Peyer's patch (tissue), 4 donors: ENCODE measurements at regions not wholly inside any gene's neighbourhood (a gene's known extent, or its start where the extent isn't known, plus 50 kb on each side); places are given as distances from the start of the nearest gene placed in this dataset.

ENCODE experiments used
- DNase-seq, 3 donors: peaks; one replicate each; pipeline ENCODE4 v3.0.0-alpha.2; 2017 to 2019
- H3K27ac ChIP-seq, 4 donors: fragments of 200-600 bp; sonication (generic); one replicate each; pipeline ENCODE4 v1.5.1; 2016 to 2019
- H3K27me3 ChIP-seq, 2 donors: fragments of 200-600 bp; sonication (generic); one replicate each; pipeline ENCODE4 v1.5.1; 2019
- H3K36me3 ChIP-seq, 3 donors: fragments of 200-600 bp; sonication (generic); one replicate each; pipeline ENCODE4 v1.5.1; 2016 to 2019
- H3K4me1 ChIP-seq, 4 donors: fragments of 200-600 bp; sonication (generic); one replicate each; pipeline ENCODE4 v1.5.1; 2016 to 2019
- H3K4me3 ChIP-seq, 4 donors: fragments of 200-600 bp; sonication (generic); 1 replicate in 3 of 4; 2 replicates in 1 of 4; pipeline ENCODE4 v1.5.1; 2016 to 2019; ENCODE audit warnings: mild to moderate bottlenecking in 1 of 4
- H3K9me3 ChIP-seq, 4 donors: fragments of 200-600 bp; sonication (generic); one replicate each; pipeline ENCODE4 v1.5.1; 2016 to 2019; ENCODE audit warnings: mild to moderate bottlenecking in 1 of 4
- CTCF ChIP-seq, 6 experiments: fragments of 450-650 bp in 4 of 6; fragments of 200-600 bp in 2 of 6; sonication (generic) in 1 of 6; IDR thresholded peaks; one replicate each; pipeline ENCODE4 v1.5.1; 2017 to 2019; ENCODE audit warnings: antibody characterized with exemption in 6 of 6, mild to moderate bottlenecking in 3 of 6, moderate library complexity in 1 of 6
- POLR2A ChIP-seq, 2 donors: fragments of 450-650 bp; IDR thresholded peaks; one replicate each; pipeline ENCODE4 v1.5.1; 2017; ENCODE audit warnings: antibody characterized with exemption in 2 of 2, mild to moderate bottlenecking in 2 of 2, moderate library complexity in 2 of 2

GRCh38 chr7:116417593-116418345 lies 81.8 kb upstream of the CAV2 start:
- Histone ChIP-seq H3K9me3 (no peaks in the 10 kb centered on the region), H3K4me1 (no peaks in the 10 kb centered on the region), H3K27ac (no peak overlapping the region), H3K4me3 (no peak overlapping the region), H3K36me3 (no peaks in the 10 kb centered on the region), H3K27me3 (no peaks in the 10 kb centered on the region)
- no peak for TF ChIP-seq POLR2A (IDR thresholded peaks at IDR 0.05)
- no peak for TF ChIP-seq CTCF (IDR thresholded peaks at IDR 0.05)
- DNase-seq = no peak

- Histone ChIP-seq H3K27ac (no peak overlapping the region), H3K4me3 (no peak overlapping the region), H3K4me1 (no peaks in the 10 kb centered on the region), H3K9me3 (no peaks in the 10 kb centered on the region), H3K27me3 (no peaks in the 10 kb centered on the region), H3K36me3 (no peaks in the 10 kb centered on the region)
- DNase-seq = no peak
- no peak for TF ChIP-seq CTCF (IDR thresholded peaks at IDR 0.05)
- TF ChIP-seq POLR2A (IDR thresholded peaks at IDR 0.05) = no peak
Observed at GRCh38 chr7:116418524-116418923, 81.0 kb upstream of the CAV2 start.

GRCh38 chr7:116420003-116420402 lies 79.5 kb upstream of the CAV2 start:
- H3K4me3 ChIP-seq = no peak overlapping the region
- TF ChIP-seq CTCF (IDR thresholded peaks at IDR 0.05) (no peak), POLR2A (IDR thresholded peaks at IDR 0.05) (no peak)
- H3K36me3 ChIP-seq = no peaks in the 10 kb centered on the region
- H3K9me3 ChIP-seq = no peaks in the 10 kb centered on the region
- H3K27me3 ChIP-seq = no peaks in the 10 kb centered on the region
- H3K4me1 ChIP-seq = no peaks in the 10 kb centered on the region
- H3K27ac ChIP-seq = no peak overlapping the region
- DNase-seq = no peak

GRCh38 chr7:116421298-116421697 lies 78.2 kb upstream of the CAV2 start:
- Histone ChIP-seq H3K4me1 (no peaks in the 10 kb centered on the region), H3K9me3 (no peaks in the 10 kb centered on the region), H3K4me3 (no peak overlapping the region), H3K27me3 (no peaks in the 10 kb centered on the region), H3K36me3 (no peaks in the 10 kb centered on the region), H3K27ac (no peak overlapping the region)
- no peak for DNase-seq
- TF ChIP-seq CTCF (IDR thresholded peaks at IDR 0.05) (no peak), POLR2A (IDR thresholded peaks at IDR 0.05) (no peak)

GRCh38 chr7:116422683-116423082 lies 76.9 kb upstream of the CAV2 start:
- no peak overlapping the region for H3K27ac ChIP-seq
- H3K4me3 ChIP-seq = no peak overlapping the region
- no peaks in the 10 kb centered on the region for H3K9me3 ChIP-seq
- TF ChIP-seq CTCF (IDR thresholded peaks at IDR 0.05) (no peak), POLR2A (IDR thresholded peaks at IDR 0.05) (no peak)
- H3K4me1 ChIP-seq = no peaks in the 10 kb centered on the region
- no peaks in the 10 kb centered on the region for H3K27me3 ChIP-seq
- no peaks in the 10 kb centered on the region for H3K36me3 ChIP-seq
- no peak for DNase-seq

- H3K9me3 ChIP-seq = no peaks in the 10 kb centered on the region
- no peak for DNase-seq
- no peak for TF ChIP-seq CTCF (IDR thresholded peaks at IDR 0.05)
- TF ChIP-seq POLR2A (IDR thresholded peaks at IDR 0.05) = no peak
Observed at GRCh38 chr7:116423499-116423898, 76.0 kb upstream of the CAV2 start.

More at GRCh38 chr7:116423499-116423898, 76.0 kb upstream of the CAV2 start:
- Histone ChIP-seq H3K27ac (no peak overlapping the region), H3K36me3 (no peaks in the 10 kb centered on the region), H3K4me1 (no peaks in the 10 kb centered on the region), H3K27me3 (no peaks in the 10 kb centered on the region), H3K4me3 (no peak overlapping the region)
